GM19467 (cell line): ENCODE measurements at regions not wholly inside any gene's neighbourhood (a gene's known extent, or its start where the extent isn't known, plus 50 kb on each side); places are given as distances from the start of the nearest gene placed in this dataset.

ENCODE experiments used
- ATAC-seq: cut with Tn5 transposase; IDR thresholded peaks from one replicate; pipeline ENCODE4 v1.9.1; 2021; ENCODE audit warnings: mild to moderate bottlenecking, moderate library complexity; ENCODE audit not compliant: unreplicated experiment

DNA sequence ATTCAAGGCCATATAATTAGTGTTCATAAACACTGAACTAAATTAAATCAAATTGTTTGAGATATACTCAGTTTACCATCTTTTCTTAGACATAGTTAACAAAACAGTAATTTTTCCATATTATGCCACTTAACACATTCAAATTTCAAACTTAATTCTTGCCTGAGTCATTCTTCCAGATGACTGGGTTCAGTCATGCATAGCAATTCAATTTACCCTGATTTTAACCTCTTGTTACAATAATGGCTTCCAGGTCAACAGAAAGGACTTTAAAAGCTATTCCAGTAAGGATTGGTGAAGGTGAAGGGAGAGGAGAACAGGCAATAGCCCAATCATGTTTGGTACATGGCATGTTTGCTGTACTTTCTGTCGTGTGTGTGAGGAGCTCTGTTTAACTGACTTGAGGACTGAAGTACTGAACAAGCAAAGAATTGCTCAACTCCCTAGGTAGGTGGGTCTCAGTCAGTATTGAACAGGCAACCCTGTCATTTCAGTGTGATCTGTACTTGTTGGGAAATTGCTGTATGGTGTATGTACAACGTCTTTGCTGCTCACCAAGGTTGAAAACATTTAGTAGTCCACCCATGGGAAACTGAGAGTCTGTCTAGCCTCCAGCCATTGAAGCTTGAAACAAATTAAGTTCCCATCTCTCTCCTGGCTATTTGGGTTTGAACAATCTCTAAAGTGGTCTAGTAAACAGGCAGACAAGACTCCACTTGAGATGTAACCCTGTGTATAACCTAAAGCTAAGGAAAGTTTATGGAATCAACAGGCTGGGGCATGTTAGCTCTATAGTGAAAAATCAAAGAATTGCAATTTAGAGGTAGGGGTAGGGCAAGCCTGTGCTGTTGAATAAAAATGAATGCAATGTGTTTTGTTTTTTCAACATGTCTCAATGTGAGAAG, 327.2 kb downstream of the BTG1 start:
- ATAC-seq: no peak

DNA sequence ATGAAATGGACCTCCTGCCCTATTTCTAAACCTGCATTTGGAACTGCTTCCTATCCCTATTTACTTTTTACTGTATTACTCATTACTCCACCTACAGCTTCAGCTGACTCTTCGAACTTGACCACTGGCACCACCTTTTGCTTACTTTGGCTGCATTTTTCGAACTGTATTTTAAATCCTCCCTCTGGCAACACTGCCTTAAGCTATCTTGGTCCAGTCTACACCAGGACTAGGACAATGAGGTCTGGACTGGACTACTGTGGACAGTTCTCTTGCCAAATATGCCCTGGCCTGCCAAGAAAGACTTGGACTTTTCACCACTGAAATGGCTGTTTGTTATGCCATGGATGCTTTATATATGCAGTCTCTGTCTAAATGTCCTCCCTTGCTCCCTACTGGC, 328.1 kb downstream of the BTG1 start:
- ATAC-seq: no peak

DNA sequence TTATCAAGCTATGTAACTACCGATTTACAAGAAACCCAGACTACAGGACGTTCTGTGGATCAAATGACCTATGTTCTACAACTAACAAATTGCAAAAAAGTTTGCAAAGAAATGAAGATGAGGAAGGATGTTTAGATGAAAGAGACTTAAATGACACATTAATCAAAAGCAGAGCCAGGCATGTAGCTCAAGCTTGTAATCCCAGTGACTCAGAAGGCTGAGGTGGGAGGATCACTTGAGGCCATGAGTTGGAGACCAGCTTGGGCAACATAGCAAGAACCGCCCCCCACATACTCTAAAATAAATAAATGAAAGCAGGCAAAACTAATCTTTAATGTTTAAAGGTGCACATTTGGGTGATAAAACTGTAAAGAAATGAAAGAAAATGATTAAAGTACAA, 331.9 kb downstream of the BTG1 start:
- no peak for ATAC-seq

DNA sequence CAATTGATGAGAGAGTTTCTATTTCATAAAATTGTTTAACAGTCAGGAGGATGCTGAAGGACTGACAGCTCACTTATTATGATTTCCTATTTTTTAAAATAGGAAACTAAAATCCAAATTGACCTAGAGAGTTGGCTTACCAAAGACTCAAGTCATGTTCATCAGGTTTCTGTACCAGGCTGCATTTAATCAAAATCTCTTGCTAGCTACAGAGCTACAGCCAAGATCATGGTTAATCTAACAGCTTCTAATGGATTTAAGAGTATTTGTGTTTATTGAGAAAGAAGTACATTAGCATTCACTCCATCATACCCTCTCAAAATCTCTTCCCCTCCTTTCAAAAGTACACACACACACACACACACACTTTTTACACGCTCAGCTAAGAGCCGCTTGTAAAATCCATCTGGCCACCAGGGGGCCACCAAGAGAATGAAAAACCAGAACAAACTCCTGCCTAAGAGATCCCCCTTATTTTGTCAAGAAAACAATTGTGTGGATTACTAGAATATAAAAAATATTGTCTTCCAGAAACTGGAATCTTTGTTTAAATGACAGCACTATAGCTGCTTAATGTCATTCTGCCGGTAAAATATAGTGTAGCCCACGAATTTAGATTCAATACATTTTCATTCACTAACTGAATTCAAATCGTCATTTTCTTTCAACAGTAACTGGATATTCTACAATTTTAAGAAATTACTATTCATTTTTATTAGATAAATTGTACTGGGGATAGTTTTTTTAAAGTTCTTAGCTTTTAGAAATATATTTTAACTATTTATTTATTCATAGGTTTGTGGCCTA, 334.0 kb downstream of the BTG1 start:
- ATAC-seq: peak; percentile 70

DNA sequence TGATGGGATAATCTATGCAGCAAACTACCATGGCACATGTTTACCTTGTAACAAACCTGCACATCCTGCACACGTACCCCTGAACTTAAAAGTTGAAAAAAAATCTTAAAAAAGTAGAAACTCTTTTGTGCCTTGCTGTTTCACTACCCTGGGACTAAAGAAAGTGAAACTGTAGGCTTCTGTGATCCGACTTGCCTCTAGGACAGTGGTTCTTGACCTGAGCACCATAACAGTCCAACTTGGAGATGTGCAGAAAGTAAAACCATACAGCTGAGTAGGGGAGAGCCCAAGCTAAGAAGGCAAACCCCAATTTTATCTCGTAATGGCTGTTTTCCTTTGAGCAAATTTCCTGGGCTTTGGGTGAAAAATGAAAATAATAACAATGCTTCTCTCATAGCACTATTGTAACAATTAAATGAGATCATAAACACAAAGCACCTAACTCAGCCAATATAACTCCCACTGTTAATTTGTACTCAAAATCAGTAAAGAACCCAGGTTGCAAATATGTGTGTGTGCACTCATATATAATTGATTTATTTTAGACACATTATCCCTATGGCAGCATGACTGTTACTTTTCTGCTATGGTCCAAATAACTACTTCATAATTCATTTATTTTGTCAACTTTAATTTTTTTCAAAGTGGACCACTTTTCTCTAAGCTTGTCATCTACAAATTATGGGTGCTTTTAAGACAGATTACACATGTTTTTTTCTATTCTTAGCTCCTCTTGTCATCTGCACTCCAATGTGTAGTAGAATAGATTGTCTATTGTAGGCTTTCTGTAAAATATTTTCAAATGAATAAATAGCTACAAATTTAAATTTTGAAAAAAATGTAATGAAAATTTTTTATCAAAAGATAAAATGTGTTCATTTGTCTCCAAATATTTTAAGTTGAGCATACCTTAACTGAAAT, 334.9 kb downstream of the BTG1 start:
- no peak for ATAC-seq

DNA sequence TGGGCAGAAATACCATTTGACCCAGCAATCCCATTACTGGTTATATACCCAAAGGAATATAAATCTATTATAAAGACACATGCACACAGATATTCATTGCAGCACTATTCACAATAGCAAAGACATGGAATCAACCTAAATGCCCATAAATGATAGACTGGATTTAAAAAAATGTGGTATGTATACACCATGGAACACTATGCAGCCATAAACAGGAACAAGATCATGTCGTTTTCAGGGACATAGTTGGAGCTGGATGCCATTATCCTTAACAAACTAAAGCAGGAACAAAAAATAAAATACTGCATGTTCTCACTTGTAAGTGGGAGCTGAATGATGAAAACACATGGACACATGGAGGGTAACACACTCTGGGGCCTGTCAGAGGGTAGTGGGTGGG, 335.6 kb downstream of the BTG1 start:
- no peak for ATAC-seq

DNA sequence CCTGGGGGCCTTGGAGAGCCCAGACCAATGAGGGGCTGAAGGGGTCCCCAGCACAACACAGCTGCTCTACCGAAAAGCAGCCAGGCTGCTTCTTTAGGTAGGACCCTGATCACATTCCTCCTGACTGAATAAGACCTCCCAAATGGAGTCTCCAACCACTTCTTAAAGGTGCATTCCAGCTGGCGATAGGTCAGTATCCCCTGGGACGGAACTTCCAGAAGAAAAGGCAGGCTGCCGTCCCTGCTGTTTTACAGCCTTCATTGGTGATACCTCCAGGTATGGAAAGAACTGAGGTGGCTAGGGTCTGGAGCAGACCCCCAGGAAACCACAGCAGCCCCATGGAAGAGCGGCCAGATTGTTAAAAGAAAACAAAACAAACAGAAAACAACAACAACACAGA, 340.6 kb downstream of the BTG1 start:
- ATAC-seq: no peak

DNA sequence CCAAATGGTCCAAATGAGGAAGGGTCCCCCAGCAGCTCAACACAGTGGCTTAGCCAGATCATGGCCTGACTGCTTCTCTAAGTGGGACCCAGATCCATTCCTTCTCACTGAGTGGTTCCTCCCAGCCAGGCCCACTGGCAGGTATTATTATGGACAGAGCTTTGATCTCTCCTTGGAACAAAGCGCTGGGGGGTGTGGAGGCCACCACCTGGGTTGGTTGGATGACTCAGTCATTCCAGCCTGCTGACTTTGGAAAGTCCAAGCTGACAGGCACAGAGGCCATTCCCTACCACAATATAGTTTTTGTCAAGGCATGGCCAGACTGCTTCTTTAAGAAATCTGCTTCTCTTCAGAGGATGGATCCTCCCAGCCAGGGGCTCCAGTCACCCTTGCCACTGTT, 341.1 kb downstream of the BTG1 start:
- ATAC-seq: no peak

DNA sequence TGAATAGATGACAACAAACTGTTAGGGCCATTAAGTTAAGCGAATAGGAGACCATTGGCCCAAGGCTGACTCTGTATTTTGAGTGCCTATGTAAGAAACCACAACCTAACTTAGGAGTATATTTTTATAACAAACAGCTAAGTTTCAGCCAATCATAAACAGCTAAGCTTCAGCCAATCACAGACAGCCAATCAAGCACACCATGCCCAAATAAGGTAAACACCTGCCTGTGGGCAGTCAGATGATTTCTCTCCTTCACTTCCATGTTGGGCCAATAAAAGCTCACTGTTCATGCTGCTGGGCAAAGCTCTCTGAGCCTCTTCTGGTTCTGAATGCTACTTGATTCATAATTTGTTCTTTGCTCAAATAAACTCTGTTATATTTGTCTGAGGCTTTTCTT, 344.6 kb downstream of the BTG1 start:
- no peak for ATAC-seq

DNA sequence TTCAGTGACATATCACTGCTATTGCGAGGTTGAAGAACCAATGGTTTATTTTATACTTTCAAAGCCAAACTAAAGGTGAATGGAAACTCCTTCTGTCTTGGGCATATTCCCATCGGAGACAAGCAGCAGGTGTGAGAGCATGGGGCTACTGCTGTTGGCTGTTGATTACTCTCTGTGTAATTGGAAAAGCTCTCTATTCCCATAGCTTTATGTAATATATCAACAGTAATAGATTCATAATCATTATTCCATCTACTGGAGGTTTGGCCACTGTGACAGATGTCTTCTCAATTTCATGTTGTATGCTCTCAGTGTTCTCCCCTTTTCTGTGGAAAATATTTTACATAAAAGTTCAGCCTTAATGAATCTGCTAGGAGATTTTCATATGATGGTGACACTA, 352.0 kb downstream of the BTG1 start:
- ATAC-seq: no peak

DNA sequence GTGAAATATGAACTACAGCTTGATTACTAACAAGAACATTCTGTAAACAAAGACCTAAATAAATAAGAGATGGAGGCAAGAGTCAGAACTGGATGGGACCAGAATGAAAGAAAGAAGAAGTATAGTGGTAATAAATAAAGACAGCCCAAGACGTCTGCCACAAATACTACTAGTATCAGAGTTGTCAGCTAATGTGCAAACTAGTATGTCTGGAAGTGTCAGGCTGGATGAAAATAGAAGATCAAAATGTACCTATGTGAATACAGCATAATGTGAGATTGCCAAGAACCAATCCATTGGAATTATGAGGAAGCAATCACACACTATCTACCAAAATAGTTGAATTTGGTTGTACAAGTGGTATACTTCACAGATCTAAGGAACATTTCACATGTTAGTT, 353.0 kb downstream of the BTG1 start:
- no peak for ATAC-seq

DNA sequence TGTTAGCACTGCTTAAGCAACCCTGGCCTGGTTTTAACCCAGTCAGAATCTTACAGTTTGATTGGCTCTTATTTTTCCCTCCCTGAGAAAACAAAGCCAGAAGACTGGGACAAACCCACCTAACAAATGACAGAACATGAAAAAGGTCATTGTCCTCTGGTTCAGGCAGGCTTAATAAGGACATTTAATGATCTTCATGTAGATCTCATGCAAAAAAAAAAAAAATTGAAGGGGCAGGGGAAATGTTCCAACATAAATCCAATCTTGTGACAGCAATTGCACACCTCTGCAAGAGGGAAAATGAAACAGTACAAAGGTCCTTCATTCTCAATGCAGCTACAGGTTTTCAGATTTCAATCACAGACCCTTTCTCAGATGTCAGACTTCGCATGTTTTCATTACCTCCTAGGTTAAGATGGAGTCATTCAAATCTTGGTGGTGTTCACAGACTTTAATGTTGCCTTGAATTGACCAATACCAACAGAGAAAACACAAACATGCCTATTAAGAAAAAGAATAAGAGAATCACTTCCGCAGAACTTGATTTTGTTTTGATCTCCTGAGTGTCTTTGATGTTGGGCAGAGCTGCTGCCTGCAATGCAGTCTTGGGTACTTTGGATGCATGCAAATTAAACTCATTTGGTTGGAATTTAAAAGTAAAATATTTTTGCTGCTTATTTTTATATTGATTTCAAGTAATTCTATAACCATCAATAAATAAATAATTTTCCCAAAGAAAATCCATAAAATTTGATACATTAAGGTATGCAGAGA, 359.0 kb downstream of the BTG1 start:
- ATAC-seq: no peak

DNA sequence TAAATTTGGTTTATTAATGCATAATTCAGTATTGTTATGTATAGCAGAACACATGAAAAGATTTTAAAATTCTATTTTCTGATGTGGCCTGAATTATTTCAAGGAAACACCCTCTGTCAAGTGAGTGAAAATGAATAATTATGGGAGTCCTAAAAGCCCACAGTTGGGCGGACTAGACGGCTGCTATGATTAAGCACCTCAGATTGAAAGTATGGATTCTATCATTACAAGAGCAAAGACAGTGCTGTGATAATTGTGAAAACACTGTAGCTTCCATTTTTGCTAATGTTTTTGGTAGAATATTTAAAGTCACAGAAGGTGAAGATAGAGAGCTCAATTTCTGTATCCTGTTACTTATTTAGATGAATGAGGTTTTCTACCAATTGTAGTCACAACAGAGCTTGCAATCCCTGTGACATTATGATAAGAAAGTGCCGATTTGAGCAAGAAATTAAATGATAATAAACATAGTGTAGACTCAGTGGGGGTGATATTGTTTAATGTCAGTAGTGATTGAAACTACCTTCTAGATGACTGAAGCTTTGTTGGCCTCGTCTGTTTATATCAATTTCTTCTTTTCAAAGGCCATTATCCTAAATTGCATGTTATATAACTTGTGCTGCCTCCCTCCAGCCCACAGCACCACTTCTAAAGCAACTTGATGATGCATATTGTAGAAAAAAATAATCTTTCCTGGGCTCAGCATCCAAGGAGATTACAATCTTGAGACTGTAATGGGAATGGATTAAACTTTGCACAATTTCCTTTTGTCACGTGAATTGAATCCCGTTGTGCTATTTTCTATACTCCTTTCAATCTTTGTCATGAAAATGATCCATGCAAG, 359.8 kb downstream of the BTG1 start:
- no peak for ATAC-seq

DNA sequence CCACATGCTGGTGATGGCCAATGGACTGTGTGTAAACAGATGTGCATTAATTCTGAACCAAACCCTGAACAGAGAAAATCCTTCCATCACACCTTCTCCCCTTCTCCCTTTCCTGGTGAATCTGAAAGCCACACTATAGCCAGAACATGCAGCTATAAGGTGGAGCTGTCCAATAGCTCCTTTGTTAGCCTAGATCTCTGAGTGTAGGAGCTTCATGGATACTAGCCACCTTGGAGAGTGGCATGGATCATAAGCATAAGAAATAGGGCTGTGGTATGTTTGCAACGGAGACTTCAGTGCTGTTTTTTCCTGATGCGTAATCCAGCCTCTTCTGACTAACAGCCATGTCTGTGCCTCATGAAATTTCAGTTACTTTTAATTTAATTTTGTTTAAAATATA, 364.5 kb downstream of the BTG1 start:
- ATAC-seq: no peak

DNA sequence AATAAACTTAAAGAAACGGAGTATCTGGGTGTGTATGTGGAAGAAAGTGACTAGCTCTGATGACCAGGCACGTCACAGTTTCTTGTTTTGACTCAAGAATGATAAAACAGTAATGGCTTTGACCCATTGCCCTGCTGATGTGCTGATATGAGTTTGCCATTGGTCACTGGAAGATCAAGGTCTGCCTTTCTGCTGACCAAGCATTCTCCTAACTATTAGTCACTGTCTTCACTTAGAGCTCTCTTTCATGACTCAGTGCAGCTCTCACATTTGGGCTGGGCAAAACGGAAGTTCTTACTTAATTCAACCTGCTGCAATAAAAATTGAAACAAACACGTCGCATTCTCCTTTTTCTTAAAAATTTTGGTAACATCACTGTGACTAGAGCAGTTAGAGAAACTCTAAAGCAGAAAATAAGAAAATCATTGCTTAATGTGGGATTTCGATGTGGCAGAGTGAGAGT, 366.7 kb downstream of the BTG1 start:
- peak; percentile 82 for ATAC-seq

DNA sequence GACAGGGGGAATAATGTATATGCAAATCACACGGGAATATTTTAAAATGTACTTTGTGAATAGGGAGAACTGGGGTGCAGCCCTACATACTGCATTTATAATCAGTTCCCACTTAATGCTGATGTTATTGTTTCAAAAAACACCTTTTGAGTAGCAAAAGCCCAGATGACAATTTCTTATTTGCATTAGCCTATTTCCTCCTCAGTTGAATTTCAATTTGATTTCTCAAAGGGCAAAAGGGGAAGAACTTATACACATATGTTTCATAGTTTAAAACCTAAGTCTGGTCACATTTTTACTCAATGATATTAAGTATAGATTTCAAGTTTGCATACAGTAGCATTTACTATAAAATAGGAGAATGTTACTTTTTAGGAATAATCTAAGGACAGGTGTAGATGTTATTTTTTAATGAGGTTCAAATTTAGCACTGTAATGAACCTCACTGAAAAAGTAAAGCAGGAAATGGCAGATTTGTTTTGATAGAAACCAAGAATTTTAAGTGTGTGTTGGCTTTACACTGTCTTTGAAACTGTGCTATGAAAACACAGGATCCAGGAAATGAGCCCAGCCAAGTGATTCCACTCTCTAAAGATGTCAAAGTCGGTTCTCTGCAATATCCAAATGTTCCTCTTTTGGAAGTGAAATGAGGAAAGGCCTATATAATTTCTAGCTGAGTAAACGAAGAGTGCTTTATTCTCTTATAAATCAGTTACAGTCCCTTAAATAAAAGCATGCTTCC, 367.4 kb downstream of the BTG1 start:
- ATAC-seq: peak; percentile 59

DNA sequence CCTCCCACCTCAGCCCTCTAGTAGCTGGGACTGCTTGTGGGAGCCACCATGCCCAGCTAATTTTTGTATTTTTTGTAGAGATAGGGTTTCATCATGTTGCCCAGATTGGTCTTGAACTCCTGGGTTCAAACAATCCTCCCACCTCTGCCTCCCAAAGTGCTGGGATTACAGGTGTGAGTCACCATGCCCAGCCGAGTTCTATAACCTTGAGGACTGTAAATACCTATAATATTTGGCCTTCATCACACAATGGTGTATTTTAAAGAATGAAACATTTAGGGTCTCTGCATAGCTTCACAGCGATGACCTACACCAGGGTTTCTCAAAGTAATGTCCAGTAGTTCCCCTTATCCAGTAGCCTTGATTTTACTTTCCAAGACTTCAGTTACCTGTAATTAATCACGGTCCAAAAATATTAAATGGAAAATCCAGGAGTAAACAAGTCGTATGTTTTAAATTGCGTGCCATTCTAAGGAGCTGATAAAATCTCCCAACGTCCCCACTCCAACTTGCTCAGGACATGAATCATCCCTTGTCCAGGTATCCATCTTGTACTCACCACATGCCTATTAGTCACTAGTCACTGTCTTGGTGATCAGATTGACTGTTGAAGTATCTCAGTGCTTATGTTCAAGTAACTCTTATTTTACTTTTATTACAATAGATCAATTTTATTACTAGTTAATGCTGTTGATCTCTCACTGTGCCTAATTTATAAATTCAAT, 368.2 kb downstream of the BTG1 start:
- no peak for ATAC-seq

DNA sequence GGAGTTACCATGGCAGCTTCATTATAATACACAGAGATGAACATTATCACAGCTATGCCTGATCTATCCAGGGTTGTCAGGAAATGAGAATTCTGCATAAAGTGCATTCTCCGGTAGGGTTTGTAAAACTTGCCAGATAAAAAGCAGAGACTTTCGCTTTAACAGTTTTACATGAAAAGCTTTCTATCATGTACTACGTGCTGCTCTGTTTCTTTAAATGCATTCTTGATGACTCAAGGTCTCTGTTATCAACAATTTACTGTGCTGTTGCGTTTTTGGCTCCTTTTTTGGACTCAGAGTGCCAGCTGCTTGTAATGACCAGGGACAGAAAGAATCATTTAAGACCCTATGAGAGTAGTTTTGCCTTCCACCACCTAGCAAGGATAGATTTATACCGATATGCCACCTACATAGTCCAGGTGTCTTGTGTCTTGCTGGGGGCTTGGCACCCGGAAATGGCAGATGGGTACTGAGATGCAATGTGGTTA, 371.2 kb downstream of the BTG1 start:
- no peak for ATAC-seq
